NB4 (cell line): ENCODE measurements at regions not wholly inside any gene's neighbourhood (a gene's known extent, or its start where the extent isn't known, plus 50 kb on each side); places are given as distances from the start of the nearest gene placed in this dataset.
A peak's percentile ranks its signal among the peaks of the same experiment; 100 is the strongest.

Experiments
- DNase-seq: peaks from one replicate; pipeline ENCODE4 v3.0.0; 2010; ENCODE audit warnings: low read depth
- H3K4me3 ChIP-seq: one replicate; pipeline ENCODE4 v1.5.1; 2011; ENCODE audit warnings: mild to moderate bottlenecking, low read depth, low read length, moderate library complexity
- CTCF ChIP-seq: IDR thresholded peaks from one replicate; pipeline ENCODE4 v1.5.1; 2012; ENCODE audit warnings: low read depth, low read length
- MAX ChIP-seq: IDR thresholded peaks from 2 replicates; pipeline ENCODE4 v1.6.1; 2011; ENCODE audit warnings: low read depth, low read length
- MYC ChIP-seq: IDR thresholded peaks from 2 replicates; pipeline ENCODE4 v1.6.1; 2011; ENCODE audit warnings: low read depth, low read length
- POLR2A ChIP-seq: IDR thresholded peaks from 2 replicates; pipeline ENCODE4 v1.6.1; 2011; ENCODE audit warnings: mild to moderate bottlenecking; ENCODE audit not compliant: insufficient read length; ENCODE audit errors: extremely low read depth

- TF ChIP-seq MAX: no peak
- TF ChIP-seq POLR2A: no peak
- TF ChIP-seq CTCF: no peak
- no peak for TF ChIP-seq MYC
- DNase-seq: no peak
- H3K4me3 ChIP-seq: no peak overlapping the region
Measured at GRCh38 chr9:109682227-109682626, 97.8 kb upstream of the PALM2AKAP2 start.

GRCh38 chr9:109683521-109683920 is 96.5 kb upstream of the PALM2AKAP2 start:
- no peak for DNase-seq
- TF ChIP-seq CTCF (no peak), POLR2A (no peak), MAX (no peak), MYC (no peak)
- no peak overlapping the region for H3K4me3 ChIP-seq

- no peak for TF ChIP-seq CTCF
- TF ChIP-seq MAX: no peak
- no peak for TF ChIP-seq POLR2A
- no peak for TF ChIP-seq MYC
Measured at GRCh38 chr9:109689701-109690100, 90.3 kb upstream of the PALM2AKAP2 start.

GRCh38 chr9:109699019-109699418 is 81.0 kb upstream of the PALM2AKAP2 start:
- TF ChIP-seq MAX: no peak
- no peak for TF ChIP-seq POLR2A
- no peak for TF ChIP-seq MYC
- TF ChIP-seq CTCF: no peak
- DNase-seq: no peak
- no peak overlapping the region for H3K4me3 ChIP-seq

More at GRCh38 chr9:109689701-109690100, 90.3 kb upstream of the PALM2AKAP2 start:
- no peak for DNase-seq
- no peak overlapping the region for H3K4me3 ChIP-seq

GRCh38 chr9:109704546-109704945 is 75.5 kb upstream of the PALM2AKAP2 start:
- no peak for DNase-seq
- TF ChIP-seq CTCF (no peak), MYC (no peak), MAX (no peak), POLR2A (no peak)

GRCh38 chr9:109705515-109705914 is 74.5 kb upstream of the PALM2AKAP2 start:
- DNase-seq: peak; percentile 2
- H3K4me3 ChIP-seq: no peak overlapping the region
- TF ChIP-seq MYC (no peak), CTCF (no peak), POLR2A (no peak), MAX (no peak)

More at GRCh38 chr9:109704546-109704945, 75.5 kb upstream of the PALM2AKAP2 start:
- no peak overlapping the region for H3K4me3 ChIP-seq
